ENCODE measurements at regions not wholly inside any gene's neighbourhood (a gene's known extent, or its start where the extent isn't known, plus 50 kb on each side); places are given as distances from the start of the nearest gene placed in this dataset.

- DNase-seq: no peak
These were observed 54.4 kb upstream of the C1orf174 start for GRCh38 chr1:3954170-3955169.

DNA sequence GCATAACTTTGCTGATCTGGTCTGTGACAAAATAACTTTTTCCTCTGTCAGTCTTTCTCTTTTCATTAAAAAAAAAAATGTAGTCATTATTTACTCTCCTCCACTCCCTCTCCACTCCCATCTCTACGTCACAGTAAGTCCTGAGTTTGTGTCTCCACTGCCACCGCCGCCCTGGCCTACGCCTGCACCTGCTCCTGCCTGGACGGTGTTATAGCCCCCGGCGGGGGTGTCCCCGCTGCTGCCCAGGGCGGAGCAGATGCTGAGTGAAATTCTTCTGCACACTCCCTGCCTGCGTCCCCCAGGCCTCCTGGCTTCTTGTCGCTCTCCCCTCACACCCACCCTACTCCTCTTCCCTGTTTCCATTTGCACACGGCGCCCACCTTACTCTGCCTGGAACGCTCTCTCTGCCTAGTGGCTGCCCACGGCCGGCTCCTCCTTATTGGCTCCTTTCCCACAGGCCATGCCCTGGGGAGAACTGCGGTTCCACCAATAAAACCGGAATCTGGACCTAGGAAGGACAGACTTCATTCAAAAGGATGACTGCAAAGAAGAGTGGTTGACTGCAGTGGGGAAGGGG lies 55.2 kb upstream of the C1orf174 start:
- no peak for DNase-seq

GRCh38 chr1:3956527-3957170 lies 56.6 kb upstream of the C1orf174 start:
- no peak for DNase-seq

- no peak for DNase-seq
These were observed 59.3 kb upstream of the C1orf174 start for GRCh38 chr1:3959361-3959760.

- DNase-seq: no peak
These were observed 63.5 kb upstream of the C1orf174 start for GRCh38 chr1:3963554-3963953.

DNA sequence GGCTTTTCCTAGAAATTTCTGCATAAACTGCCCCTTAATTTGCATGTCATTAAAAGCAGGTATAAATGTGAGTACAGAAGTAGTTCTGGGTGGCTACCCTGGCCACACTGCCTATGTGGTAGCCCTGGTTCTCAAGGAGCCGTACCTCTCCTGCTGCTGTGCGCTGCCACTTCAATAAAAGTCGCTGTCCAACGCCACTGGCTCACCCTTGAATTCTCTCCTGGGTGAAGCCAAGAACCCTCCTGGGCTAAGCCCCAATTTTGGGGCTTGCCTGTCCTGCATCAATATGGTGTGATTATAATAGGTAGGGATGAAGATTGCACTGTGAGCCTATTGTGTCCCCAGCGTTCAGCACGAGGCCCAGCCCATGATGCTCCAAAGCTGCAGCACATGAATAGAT lies 65.6 kb upstream of the C1orf174 start:
- DNase-seq: no peak

DNA sequence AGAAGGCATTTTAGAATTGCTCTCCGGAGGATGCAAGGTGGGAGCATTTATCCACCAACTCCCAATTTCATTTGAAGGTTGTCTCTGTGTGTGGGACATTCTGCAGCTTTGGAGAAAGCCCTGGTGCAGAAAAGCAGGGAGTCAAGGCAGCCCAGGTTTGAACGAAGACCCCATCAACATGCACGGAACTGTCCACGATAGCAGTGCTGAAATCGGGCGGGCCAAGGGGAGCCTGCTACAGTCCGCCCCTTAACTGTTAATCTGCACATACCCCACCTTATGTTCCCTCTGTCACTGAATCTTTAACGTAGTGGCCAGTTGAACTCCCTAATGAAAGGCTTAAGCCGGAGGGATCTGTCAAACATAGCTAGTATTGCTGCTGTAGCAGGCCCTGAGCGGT lies 68.8 kb upstream of the C1orf174 start:
- no peak for DNase-seq

GRCh38 chr1:3971981-3972380 lies 71.9 kb upstream of the C1orf174 start:
- no peak for DNase-seq

- DNase-seq: no peak
These were observed 76.0 kb upstream of the C1orf174 start for GRCh38 chr1:3975903-3976630.

DNA sequence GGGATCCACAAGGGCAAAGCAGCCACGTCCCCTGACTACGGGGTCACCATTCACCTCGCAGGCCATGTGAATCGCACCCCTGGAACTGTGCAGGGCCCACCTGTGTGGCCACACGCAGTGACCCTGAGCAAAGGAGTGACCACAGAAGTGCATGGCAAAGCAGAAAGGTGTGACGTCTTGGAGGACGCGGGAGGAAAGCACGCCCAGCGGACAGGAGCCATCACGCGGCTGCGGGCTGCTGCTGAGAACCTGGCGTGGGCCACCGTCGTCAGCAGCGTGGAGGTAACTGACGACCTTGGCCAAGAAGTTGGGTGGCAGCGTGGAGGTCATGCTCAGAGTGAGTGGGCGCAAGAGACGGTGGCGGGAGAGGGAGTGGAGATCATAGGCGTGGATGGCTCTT lies 76.7 kb upstream of the C1orf174 start:
- no peak for DNase-seq

- DNase-seq: no peak
These were observed 78.3 kb upstream of the C1orf174 start for GRCh38 chr1:3978196-3978989.

- DNase-seq: no peak
These were observed 78.9 kb upstream of the C1orf174 start for GRCh38 chr1:3978990-3979325.

DNA sequence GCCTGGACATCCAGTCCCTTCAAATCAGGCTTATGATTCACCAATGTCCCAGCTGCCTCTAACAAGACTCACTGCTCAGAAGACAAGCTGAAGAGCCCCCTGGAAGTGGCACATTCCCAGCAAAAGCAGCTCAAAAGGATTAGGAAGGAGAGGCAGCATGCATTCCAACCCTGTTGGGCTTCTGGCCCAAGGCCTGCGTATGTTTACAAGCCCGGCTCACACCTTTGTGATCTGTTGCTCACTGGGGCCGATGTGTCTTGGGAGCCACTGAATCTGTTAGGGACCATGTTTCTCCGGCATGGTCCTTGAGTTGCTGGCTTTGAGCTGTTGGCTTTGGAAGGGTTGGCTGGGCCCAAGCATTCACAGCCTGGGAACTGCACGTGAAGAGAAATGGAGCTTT lies 81.2 kb upstream of the C1orf174 start:
- no peak for DNase-seq

- no peak for DNase-seq
These were observed 81.9 kb upstream of the C1orf174 start for GRCh38 chr1:3981746-3982505.

DNA sequence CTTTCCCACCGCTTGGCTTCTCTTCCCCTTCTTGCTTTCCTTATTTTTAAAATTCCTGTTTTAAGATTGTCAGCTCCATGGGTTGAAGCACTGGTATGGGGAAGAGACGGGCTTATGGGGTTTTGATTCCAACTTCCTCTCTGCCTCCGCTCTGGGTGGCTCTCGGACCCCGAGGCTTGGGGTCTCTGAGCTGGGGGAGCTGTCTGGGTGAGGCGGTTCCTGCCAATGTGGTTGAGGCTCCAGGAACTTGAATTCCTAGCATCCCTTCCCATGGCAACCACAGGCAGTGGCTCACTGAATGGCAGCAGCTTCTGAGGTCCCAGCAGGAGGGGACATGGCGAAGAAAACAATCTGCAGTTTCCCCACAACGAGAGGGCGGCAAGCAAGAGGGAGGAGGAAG lies 83.1 kb upstream of the C1orf174 start:
- no peak for DNase-seq

DNA sequence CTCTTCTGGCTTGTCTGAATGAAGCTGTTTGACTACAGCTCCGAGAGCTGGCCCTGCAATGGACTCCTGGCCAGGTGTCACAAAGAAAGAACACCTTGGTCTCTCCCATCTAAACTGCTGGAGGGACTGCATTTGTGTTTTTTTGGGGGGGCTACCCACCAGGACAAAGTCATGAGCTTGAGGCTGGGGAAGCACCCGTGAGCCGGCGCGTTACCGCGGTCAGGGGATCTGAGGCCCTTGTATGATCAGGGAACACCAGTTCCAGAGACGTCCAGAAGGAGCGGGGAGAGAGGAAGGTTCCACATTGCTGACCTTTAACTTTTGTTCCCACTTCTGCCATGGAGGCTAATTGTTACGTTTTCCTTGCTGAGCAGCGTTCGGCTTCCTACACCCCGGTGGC lies 84.5 kb upstream of the C1orf174 start:
- DNase-seq: no peak

- no peak for DNase-seq
These were observed 86.7 kb upstream of the C1orf174 start for GRCh38 chr1:3986686-3987218.

GRCh38 chr1:3987669-3988235 lies 87.7 kb upstream of the C1orf174 start:
- no peak for DNase-seq

DNA sequence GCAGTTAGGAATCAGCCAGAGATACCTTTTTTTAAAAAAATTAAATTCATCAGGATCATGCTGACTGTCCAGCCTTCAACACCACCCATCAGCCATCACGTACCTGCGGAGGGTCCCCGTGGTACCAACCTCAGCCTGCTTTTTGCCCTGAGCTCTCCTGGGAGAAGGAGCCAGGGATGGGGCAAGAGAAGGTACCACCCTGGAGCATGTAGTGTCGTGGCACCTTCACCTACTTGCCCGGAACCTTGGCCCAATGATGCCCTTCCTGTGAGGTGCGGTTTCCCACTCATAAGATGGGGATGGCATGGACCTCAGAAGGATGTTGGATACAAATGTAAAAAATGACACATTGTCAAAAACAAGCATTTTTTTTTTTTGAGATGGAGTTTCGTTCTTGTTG lies 88.4 kb upstream of the C1orf174 start:
- no peak for DNase-seq

DNA sequence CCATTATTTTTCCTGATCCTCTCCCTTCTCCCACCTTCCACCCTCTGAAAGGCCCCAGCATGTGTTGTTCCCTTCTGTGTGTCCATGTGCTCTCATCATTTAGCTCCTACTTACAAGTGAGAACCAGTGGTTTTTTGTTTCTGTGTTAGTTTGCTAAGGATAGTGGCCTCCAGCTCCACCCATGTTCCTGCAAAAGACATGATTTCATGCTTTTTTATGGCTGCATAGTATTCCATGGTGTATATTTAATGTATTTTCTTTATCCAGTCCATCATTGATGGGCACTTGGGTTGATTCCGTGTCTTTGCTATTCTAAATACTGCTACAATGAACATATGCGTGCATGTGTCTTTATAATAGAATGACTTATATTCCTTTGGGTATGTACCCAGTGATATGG lies 89.4 kb upstream of the C1orf174 start:
- DNase-seq: no peak

DNA sequence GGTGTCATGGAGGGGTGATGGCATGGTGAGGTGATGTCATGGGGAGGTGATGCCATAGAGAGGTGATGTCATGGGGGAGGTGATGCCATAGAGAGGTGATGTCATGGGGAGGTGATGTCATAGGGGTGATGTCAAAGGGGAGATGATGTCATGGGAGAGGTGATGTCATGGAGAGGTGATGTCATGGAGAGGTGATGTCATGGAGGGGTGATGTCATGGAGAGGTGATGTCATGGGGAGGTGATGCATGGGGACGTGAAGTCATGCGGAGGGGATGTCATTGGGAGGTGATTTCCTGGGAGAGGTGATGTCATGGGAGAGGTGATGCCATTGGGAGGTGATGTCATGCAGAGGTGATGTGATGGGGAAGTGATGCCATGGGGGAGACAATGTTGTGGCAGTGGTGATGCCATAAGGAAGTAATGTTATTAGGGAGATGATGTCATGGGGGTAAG lies 92.1 kb upstream of the C1orf174 start:
- no peak for DNase-seq
